Dedifferentiated amniotic fluid mesenchymal stem cell (primary cell): ENCODE measurements at regions not wholly inside any gene's neighbourhood (a gene's known extent, or its start where the extent isn't known, plus 50 kb on each side); places are given as distances from the start of the nearest gene placed in this dataset.
A peak's percentile ranks its signal among the peaks of the same experiment; 100 is the strongest.
"Not testable (repeated sequence)": the region's sequence is repeated elsewhere in the genome, so short reads cannot be mapped to it uniquely, and the experiment has no call there.

ENCODE experiments used
- DNase-seq: peaks from one replicate; pipeline ENCODE4 v3.0.0-alpha.2; 2016; ENCODE audit errors: extremely low spot score

- DNase-seq, result no peak
Observed at GRCh38 chr1:241447031-241447644, 72.4 kb downstream of the FH start.

DNA sequence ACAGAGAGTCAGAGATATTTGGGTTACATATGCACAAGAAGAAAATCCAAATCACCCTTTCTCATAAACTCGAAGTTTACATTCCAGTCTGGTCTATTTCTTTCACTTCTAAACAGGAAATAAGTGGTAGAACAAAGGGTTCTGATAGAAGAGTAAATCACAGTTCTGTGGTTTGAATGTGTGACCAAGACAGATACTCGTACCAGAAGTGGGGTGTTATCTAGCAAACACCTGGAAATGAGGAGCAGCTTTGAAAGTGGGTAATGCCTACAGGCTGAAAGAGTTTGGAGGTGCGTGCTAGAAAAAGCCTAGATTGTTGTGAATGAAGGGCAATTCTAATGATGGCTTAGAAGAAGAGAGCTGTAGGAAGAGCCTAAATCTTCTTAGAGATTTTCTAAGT lies 74.7 kb downstream of the FH start:
- no peak for DNase-seq

DNA sequence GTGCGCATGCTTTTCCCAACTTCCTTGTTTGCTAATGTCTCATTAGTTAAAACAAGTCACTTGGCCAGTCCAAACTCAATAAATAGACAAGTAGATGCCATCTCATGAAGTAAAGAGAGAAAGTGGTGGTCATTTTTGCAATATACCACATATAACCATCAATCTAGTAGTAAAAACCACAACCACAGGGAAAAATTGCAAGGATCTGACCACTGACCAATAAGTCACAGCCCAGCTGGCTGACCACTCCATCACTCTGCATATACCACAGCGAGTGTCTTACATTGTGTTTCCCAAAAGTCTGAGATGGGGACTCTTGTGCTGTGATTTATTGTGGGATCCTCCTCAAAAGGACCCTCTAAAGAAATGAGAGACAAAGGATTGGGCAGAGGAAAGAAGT lies 76.0 kb downstream of the FH start:
- no peak for DNase-seq

DNA sequence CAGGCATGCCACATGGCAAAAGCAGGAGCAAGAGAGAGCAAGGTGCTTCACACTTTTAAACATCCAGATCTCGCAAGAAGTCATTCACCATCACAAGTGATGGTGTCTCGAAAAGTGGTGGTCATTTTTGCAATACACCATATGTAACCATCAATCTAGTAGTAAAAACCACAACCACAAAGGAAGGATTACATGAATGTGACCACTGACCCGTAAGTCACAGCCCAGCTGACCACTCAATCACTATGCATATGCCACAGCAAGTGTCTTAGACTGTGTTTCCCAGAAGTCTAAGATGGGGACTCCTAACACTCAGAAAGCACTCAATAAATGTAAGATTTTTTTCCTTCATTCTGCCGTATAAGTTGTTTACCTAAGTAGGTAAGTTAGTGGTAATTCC lies 76.9 kb downstream of the FH start:
- DNase-seq, result no peak

DNA sequence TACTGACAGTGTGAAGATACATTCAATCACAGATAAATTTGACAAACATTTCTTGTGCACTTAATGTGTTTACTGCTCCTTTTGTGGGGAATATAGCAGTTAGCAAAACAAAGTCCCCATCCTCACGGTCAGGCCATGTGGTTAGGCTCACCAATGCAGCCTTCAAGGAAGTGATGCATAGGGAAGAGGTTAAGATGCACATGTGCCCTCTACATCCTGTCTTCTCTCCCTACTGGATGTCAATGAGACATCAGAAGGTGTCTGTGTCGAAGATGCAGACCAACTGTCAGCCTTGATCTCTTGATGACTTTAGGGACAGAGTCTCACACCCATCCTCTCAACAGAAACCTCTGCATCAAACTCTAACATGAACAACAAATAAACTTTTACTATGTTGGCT lies 78.7 kb downstream of the FH start:
- no peak for DNase-seq

- not testable (repeated sequence) for DNase-seq
Observed at GRCh38 chr1:241438686-241439085, 80.9 kb downstream of the FH start.

GRCh38 chr1:241432241-241432640 lies 75.2 kb upstream of the RGS7 start:
- DNase-seq, result no peak

- not testable (repeated sequence) for DNase-seq
Observed at GRCh38 chr1:241425091-241425490, 68.1 kb upstream of the RGS7 start.

GRCh38 chr1:241424480-241424971 lies 67.5 kb upstream of the RGS7 start:
- DNase-seq, result no peak

DNA sequence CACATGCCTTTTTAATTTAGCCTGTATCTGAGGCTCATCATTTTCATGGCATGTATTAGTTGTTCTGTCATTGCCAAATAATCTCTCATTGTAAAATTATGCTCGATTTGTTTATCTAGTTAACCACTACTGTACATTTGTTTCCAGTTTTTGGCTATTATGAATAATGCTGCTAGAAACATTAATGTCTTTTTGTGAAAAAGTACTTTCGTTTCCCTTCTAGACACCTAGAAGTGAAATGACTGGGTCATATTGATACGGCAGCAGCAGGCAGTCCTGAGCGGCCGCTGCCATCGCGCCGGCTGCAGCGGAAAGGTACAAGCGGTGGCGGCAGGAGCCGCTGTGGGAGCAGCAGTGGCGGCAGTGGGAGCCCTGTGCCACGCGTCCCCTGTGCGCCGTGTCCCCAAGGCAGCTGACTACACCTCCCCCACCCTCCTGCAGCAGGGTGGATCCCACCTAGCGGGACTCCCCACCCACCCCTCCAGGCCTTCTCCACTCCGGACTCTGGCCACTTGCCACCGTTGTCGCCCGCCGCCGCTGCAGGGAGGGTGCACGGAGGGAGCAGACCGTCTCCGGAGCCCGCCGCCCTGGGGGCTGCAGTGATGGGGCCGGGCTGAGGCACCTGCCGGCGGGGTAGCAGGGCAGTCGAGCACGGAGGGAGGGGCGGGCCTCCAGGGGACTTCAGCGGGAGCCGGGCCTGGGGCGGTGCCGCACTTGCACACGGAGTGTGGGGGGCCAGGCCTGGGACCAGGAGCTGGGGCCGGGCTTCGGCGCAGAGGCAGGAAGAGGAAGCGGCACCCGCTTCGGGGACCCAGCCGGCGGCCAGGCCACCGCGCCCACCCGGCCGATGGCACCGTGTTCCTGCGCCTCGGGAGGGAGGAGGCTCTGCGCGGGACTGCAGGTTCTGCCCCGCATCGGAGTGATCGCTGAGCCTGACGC lies 66.8 kb upstream of the RGS7 start:
- DNase-seq, result no peak

DNA sequence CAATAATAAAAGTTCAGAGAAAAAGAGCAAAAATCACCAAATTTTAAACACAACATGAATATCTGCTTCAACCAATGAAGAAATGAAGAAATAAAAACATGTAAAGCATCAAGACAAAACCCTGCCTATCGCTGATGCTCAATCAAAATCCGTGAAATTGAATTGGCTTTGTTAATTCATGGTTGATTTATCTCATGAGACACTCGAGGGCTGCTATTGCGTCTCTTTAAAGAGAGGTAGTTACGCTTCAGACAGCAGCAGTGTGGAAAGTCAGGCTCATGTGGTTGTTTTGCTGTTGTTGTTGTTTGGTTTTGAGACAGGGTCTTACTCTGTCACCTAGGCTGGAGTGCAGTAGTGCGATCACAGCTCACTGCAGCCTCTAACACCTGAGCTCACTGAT lies 65.5 kb upstream of the RGS7 start:
- no peak for DNase-seq

- no peak for DNase-seq
Observed at GRCh38 chr1:241419986-241420385, 63.0 kb upstream of the RGS7 start.

- DNase-seq, result no peak
Observed at GRCh38 chr1:241417258-241417657, 60.3 kb upstream of the RGS7 start.

GRCh38 chr1:241413974-241414373 lies 57.0 kb upstream of the RGS7 start:
- DNase-seq, result no peak

- DNase-seq, result no peak
Observed at GRCh38 chr1:241413386-241413785, 56.4 kb upstream of the RGS7 start.

DNA sequence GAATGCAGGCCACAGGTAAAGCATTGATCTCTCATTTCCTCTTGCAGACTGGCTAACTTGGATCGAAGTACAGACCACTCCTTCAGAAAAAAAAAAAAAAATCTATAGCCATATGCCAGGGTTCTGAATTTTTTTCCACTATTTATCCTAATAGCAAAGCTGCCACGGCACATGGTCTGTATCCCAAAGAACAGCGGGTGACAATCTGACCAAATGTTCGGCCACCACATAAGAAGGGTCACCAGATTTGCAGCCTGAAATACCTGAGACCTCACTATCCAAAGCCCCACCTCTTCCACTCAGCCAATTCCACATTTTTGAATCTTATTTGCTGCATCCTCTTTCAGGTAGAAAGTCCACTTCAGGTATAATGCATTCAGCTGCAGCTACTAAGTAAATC lies 55.6 kb upstream of the RGS7 start:
- no peak for DNase-seq

- peak; percentile 52 for DNase-seq
Observed at GRCh38 chr1:241411776-241412338, 54.9 kb upstream of the RGS7 start.

- peak; percentile 63 for DNase-seq
Observed at GRCh38 chr1:241411056-241411775, 54.2 kb upstream of the RGS7 start.

- DNase-seq, result no peak
Observed at GRCh38 chr1:241408170-241408569, 51.2 kb upstream of the RGS7 start.
